ENCODE measurements at regions not wholly inside any gene's neighbourhood (a gene's known extent, or its start where the extent isn't known, plus 50 kb on each side); places are given as distances from the start of the nearest gene placed in this dataset.
"Not testable (repeated sequence)": the region's sequence is repeated elsewhere in the genome, so short reads cannot be mapped to it uniquely, and the experiment has no call there.

GRCh38 chr9:135192686-135193085 is 105.2 kb downstream of the OLFM1 start:
- no peak for ATAC-seq
- 50% methylated on average over 18 of the region's 18 CpGs for WGBS (ENCODE audit: missing lambda C conversion rate)
- H3K9me3 ChIP-seq: no peaks in the 10 kb centered on the region
- FAIRE-seq: no peak
- CTCF ChIA-PET: interaction anchor here (0.7 kb wide), 1 partner anchor 9 kb away, joined by 3 read pairs; no protein-coding TSS in a partner anchor
- H3K27ac ChIP-seq: no peak overlapping the region
- no peak overlapping the region for H3K4me3 ChIP-seq
- no peaks in the 10 kb centered on the region for H3K4me1 ChIP-seq
- DNase-seq (ENCODE audit: low read depth in 1 of 2, low spot score in 1 of 2): no peak
- H3K4me2 ChIP-seq: no peak overlapping the region
- POLR2A ChIA-PET: no interaction called here
- TF ChIP-seq BHLHE40 (IDR thresholded peaks at IDR 0.05; ENCODE audit: low read depth, low read length) (no peak), EP300 (IDR thresholded peaks at IDR 0.05) (no peak), MAFK (IDR thresholded peaks at IDR 0.05; ENCODE audit: partially characterized antibody) (no peak), CTCF (IDR thresholded peaks at IDR 0.05) (no peak), FOSL2 (IDR thresholded peaks at IDR 0.05) (no peak), FOSL2 (CRISPR knock-in tag; IDR thresholded peaks at IDR 0.05) (no peak)

GRCh38 chr9:135195975-135196374 is 108.5 kb downstream of the OLFM1 start:
- DNase-seq (ENCODE audit: low read depth in 1 of 2, low spot score in 1 of 2); H3K27ac ChIP-seq; FAIRE-seq; H3K4me1 ChIP-seq; H3K4me3 ChIP-seq; CTCF ChIA-PET; H3K9me3 ChIP-seq; ATAC-seq; H3K4me2 ChIP-seq; POLR2A ChIA-PET: not testable (repeated sequence)
- 34% methylated on average over 6 of the region's 7 CpGs for WGBS (ENCODE audit: missing lambda C conversion rate)

- no peak for FAIRE-seq
- WGBS (ENCODE audit: missing lambda C conversion rate): no CpG with 5 or more reads among the region's 1 CpG
Observed at GRCh38 chr9:135196474-135196873, 109.0 kb downstream of the OLFM1 start.

More at GRCh38 chr9:135196474-135196873, 109.0 kb downstream of the OLFM1 start:
- no peaks in the 10 kb centered on the region for H3K4me1 ChIP-seq
- no peaks in the 10 kb centered on the region for H3K9me3 ChIP-seq
- CTCF ChIA-PET: interaction anchor here (0.7 kb wide), 1 partner anchor 445 kb away, joined by 3 read pairs; no protein-coding TSS in a partner anchor
- no peak overlapping the region for H3K4me3 ChIP-seq
- POLR2A ChIA-PET: no interaction called here
- TF ChIP-seq EP300 (IDR thresholded peaks at IDR 0.05) (no peak), HDAC2 (IDR thresholded peaks at IDR 0.05) (no peak), ATOH8 (CRISPR knock-in tag; IDR thresholded peaks at IDR 0.05; ENCODE audit: low read depth) (no peak), HOXB5 (CRISPR knock-in tag; IDR thresholded peaks at IDR 0.05) (no peak), USF2 (IDR thresholded peaks at IDR 0.05) (no peak), MAX (IDR thresholded peaks at IDR 0.05) (no peak), TP53 (CRISPR knock-in tag; IDR thresholded peaks at IDR 0.05) (no peak), HOXB13 (CRISPR knock-in tag; IDR thresholded peaks at IDR 0.05; ENCODE audit: low read depth) (no peak), E2F6 (IDR thresholded peaks at IDR 0.05; ENCODE audit: borderline replicate concordance, low read depth) (no peak), KDM5A (IDR thresholded peaks at IDR 0.05) (no peak), EHMT2 (IDR thresholded peaks at IDR 0.05; ENCODE audit: low read depth) (no peak), BHLHE40 (IDR thresholded peaks at IDR 0.05; ENCODE audit: low read depth, low read length) (no peak), MYC (IDR thresholded peaks at IDR 0.05; ENCODE audit: borderline replicate concordance, low read length) (no peak), MAFK (IDR thresholded peaks at IDR 0.05; ENCODE audit: partially characterized antibody) (no peak), NPAS2 (CRISPR knock-in tag; IDR thresholded peaks at IDR 0.05; ENCODE audit: borderline replicate concordance) (no peak), ELK1 (IDR thresholded peaks at IDR 0.05; ENCODE audit: low read depth, low read length) (no peak), HES2 (IDR thresholded peaks at IDR 0.05) (no peak), HEYL (CRISPR knock-in tag; IDR thresholded peaks at IDR 0.05) (no peak), ZFP36 (IDR thresholded peaks at IDR 0.05; ENCODE audit: borderline replicate concordance, partially characterized antibody) (no peak), POLR2AphosphoS2 (conservative IDR thresholded peaks at IDR 0.05; ENCODE audit: low read length) (no peak)
- H3K4me2 ChIP-seq: no peak overlapping the region
- no peak overlapping the region for H3K27ac ChIP-seq
- DNase-seq (ENCODE audit: low read depth in 1 of 2, low spot score in 1 of 2) (no peak), ATAC-seq (no peak)

Data from A549 (cell line).